ENCODE measurements at regions not wholly inside any gene's neighbourhood (a gene's known extent, or its start where the extent isn't known, plus 50 kb on each side); places are given as distances from the start of the nearest gene placed in this dataset.
"Not testable (repeated sequence)": the region's sequence is repeated elsewhere in the genome, so short reads cannot be mapped to it uniquely, and the experiment has no call there.

DNA sequence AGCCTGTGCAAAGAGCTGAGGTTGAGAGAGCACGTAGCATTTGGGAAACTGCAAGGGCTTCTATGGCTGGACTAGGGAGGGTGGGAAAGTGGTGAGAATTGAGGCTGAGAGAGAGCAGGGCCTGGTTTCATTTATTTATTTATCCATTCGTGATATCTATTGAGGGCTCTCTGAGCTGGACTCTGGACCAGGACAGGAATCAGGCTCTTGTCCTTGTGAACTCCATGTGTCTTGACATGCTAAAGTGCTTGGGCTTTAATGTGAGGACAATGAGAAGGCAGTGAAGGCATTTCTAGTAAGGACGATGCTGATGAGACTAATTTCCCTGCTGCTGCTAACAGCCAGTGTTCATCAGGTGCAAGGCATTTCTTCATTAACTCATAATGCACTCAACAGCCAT, 95.9 kb upstream of the KLF4 start:
- DNase-seq = no peak

DNA sequence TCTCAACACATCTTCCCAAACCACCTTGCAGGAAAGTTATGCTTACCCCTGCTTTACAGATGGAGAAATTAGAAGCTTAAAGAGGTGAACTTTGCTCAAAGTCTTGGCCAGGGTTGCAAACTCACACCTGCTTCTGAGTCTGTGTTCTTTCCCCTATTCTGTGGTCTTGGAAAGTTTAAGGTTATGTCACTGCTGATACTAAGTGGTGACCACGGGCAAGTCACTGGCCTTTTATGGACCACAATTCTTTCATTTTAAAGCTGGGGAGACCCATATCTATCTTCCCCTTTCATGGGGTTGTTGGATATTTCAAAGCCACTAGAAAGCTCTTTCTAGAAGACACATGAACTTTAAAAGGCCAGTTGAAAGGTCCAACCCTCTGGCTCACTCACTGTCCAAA, 95.4 kb upstream of the KLF4 start:
- no peak for DNase-seq

DNA sequence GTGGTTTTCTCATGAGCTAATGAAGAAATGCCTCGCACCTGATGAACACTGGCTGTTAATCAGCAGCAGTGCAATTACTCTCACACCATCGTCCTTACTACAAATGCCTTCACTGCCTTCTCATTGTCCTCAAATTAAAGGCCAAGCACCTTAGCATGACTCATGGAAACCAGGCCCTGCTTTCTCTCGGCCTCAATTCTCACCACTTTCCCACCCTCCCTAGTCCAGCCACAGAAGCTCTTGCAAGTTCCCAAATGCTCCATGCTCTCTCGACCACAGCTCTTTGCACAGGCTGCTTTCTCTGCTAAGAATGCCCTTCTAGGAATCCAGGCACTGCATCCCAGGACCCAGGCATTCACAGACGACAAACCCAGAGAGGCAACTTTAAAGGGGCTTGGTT, 94.6 kb upstream of the KLF4 start:
- no peak for DNase-seq

DNA sequence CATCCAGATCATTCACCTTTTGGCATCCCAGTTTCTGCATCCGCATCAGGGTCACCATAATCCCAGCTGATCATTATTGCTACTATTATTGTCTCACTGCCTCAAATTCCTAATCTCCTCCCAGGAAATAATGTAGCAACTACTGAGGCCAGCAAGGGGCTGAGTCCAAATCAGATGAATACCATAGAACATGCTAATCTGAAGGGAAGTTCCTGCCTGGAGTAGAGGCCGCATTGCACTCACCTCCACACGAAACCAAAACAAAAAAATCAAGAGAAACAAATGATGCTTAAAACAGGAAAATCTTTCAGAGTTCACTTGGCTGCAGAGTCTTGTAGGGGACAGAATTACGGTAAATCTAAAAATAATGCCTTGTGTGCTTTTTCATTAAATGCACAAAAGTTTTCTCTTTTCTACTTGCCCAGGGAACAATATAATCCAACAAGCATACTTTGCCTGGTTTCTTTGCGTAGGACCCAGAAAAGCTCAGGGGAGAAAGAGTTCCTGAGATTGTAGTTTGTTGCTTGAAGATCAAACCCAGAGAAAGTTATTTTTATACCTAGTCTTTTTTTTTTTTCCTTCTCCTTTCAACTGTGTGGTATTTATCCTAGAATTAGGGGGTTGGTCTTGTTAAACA, 87.7 kb upstream of the KLF4 start:
- DNase-seq = no peak

DNA sequence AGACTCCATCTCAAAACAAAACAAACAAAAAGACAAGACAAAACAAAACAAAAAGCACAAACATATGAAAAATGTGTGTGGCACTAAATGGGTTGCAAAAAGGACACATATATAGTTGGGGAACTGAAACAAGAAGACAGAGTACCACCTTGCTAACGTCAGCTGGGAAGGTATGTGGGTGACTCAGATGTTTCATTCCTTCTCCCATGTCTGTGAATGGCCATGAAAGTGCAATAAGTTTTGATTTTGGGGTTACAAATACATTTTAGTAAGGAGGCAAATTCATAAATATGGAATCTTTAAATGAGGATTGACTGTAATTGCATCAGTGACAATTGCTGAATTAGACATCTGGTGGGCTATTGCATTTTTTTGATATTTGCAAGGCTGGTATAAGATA, 81.6 kb upstream of the KLF4 start:
- DNase-seq = no peak

DNA sequence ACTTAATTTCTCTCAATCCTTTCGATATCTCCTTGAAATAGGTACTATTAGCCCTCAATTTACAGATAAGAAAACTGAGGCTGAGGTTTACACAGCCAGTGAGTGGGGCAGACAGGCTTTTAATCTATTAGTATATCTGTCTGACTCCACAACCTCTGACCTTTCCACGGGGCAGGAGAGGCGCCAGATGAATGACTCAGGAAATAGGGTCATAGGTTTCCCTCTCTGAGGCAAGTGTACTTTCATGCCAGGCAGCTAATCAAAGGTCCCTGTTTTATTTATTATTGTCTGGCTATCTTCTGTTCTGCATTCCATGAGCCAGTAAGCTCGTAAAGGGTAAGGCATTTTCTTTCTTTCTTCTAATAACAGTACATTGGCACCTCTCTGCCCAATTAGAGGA, 79.6 kb upstream of the KLF4 start:
- no peak for DNase-seq

DNA sequence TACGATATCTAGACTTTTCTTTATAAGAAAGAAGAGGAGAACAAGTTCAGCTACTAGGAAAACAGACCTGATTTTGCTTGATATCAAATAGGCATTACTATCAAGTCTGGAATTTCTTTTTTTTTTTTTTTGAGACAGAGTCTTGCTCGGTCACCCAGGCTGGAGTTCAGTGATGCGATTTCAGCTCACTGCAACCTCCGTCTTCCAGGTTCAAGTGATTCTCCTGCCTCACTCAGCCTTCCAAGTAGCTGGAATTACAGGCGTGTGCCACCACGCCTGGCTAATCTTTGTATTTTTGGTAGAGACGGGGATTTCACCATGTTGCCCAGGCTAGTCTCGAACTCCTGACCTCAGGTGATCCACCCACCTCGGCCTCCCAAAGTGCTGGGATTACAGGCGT, 78.8 kb upstream of the KLF4 start:
- DNase-seq = not testable (repeated sequence)

DNA sequence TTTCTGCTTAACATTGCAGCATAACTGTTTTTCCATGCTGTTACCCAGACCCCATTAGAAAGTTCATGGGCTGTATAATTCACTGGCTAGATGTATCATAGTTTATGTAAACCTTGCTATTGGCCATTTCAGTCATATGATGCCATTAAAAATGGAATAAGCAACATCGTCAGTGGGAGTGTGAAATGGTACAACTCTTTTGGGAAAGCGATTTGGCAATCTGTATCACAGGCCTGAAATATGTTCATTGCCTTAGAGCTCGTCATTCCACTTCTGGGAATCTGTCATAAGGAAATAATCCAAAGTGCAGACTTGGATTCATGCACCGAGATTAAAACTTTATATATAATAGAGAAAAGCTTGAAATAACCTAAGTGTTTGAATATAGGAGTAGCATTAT, 77.9 kb upstream of the KLF4 start:
- DNase-seq = no peak

DNA sequence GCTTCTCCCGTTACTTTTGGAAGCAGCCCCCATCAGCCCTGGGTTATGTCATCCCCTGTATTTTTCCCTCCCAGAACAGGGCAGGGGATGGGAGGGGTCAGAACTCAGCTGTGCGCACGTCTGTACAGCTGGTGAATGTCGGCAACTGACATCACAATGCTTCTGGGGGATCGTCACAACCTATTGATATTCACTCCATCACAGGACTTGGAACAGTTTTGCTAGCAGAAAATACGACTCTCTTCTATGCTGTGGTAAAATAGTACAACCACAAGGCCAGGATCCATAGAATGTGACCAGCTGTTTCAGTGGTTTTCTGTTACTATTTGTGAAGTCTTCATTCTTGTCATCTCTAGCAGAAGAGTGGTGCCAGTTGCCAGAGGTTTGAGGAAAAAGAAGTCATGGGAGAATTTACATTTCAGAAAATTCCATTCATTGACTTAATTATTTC, 77.1 kb upstream of the KLF4 start:
- DNase-seq = no peak

DNA sequence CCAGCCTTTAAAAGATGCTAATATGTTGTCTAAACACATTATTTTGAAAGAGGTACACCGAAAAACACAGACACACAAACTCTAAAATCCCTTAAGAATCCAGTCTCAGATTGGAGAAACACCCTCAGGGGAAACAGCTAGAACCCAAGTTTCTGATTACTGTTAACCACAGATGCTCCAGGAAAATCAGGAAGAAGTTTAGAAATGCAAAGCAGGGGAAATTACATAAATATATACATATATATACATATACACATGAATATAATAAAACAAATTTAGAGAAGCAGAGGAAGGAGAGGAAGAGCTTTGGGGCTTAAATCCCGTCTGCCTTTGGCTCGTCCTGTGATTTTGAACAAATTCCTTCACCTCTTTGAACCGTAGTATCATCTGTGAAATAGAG, 73.2 kb upstream of the KLF4 start:
- no peak for DNase-seq

DNA sequence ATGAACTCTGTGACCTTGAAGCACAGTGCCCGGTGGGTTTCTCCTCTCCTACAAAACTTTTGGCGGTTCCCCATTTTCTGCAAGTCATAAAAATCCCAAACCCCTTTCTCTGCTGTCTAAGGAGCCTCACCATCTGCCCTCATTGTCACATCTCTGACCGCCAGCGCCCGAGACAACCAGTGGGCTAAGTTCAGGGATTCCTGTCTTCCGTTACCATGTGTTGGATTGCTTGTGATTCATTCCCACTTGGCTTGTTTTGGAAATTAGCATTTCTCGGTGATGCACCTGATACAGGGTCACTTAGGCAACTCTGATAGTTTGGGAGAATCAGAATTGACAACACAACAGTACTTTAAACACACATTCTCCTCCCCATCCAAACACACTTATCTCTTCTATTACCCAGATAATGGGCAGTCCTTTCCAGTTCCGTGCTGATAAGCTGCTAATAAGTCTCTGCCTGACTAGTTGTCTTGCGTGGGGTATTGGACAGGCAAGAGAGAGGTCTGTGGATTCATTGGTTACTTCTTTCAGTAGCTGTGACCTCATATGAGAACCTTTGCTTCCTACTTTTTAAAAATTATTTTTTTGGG, 70.0 kb upstream of the KLF4 start:
- DNase-seq = no peak

DNA sequence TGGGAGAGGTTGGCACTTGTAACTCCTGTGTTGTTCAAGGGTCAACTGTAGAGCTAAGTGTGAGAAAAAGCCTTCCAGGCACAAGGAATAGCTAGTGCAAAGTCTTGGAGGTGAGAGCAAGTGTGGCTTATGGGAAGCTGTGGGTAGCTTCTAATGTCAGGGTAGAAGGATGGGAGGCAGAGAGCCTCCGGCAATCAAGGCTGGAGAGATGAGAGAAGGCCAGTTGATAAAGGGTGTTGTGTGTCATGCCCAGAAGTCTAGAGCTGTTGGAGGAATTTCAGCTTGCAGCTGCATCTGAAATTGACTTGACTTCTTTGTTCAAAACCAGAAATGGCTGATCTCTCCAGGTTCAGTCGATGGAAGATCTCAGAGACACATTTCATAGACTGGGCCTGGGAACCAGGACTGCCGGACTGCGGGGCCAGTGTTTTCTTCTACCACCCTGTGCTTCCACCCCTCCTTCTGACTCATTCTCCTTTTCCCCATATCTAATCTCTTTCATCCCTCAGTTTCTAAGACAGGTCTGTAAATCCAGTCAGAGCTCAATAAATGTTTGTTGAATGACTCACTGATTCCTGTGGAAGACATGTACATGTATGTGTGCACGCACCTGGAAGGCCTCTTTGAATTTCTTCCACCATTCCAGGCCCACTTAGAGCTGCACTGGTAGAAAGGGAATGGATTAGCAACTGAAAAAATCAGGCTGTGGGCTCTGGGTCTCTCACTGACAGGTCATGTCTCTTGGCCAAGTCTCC, 67.8 kb upstream of the KLF4 start:
- no peak for DNase-seq

DNA sequence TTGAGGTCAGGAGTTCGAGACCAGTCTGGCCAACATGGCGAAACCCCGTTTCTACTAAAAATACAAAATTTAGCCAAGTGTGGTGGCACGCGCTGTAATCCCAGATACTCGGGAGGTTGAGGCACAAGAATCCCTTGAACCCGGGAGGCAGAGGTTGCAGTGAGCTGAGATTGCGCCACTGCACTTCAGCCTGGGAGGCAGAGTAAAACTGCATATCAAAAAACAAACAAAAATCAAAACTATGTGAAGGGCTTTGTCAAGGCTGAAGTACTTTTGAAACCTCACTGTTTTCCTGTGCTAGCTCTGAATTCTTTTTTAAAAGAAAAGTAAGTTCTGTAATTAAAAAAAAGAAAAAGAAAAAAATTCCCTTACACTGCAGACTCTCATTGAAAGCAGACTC, 65.1 kb upstream of the KLF4 start:
- no peak for DNase-seq

DNA sequence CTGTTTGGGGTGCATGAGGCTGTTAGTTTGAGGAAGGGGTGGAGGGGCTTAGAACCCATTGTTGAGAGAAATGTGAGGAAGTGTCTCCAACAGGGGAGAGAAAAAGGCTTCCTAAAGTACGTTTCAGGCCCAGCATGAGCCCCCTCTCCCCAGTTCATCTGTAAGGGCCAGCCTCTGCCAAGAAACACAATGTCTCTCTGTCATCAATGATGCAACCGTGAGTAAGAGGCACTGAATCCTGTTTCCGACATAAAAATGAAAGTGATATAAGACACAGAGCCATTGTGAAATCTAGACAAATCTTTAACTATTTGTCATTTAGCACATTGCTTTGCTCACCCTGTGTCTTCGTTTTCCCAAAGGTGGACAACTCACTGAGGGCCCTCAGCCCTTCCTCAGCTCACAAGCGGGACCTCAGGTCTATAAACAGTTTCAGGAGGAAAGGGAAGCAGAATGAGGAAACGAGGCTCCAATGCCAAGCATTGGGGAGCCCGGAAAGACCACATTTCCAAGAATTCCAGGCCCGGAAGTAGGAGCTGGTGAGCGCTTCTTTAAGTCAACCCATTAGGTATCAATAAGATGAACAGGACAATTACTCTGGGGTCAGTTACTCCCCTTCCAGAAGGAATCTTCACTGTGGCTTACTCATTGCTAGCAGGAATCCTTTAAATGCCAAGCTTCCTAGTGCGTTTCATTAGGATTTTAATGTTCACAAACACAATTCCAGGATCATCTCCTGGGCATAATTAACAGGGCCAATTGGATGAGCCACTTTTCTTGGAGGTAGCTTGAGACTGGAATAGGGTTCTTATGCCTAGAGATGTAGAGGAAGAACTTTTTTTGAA, 59.0 kb upstream of the KLF4 start:
- DNase-seq = no peak

DNA sequence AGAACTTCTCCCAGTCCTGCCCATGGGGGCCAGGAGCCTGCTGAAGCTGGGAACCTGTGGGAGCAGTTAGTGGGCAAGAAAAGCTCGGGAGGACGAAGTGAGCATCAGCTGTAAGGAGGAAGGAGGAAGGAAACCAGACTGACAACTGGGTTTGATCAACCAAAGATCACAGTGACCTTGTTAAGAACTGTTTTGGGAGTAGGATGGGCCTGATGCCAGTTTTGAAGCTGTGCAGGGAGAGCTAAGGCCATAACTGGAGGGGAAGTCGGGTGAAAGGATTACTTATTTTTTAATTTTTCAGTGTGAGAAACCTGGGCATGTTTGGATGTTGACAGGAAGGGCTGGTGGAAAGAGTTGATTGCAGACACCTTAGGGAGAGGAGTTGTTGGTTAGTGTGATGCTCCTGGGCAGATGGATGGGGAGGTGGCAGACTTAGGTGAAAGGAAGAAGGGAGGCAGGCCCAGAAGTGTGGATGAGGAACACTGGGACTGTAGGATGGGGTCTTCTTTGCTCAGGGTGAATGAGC, 58.3 kb upstream of the KLF4 start:
- no peak for DNase-seq

DNA sequence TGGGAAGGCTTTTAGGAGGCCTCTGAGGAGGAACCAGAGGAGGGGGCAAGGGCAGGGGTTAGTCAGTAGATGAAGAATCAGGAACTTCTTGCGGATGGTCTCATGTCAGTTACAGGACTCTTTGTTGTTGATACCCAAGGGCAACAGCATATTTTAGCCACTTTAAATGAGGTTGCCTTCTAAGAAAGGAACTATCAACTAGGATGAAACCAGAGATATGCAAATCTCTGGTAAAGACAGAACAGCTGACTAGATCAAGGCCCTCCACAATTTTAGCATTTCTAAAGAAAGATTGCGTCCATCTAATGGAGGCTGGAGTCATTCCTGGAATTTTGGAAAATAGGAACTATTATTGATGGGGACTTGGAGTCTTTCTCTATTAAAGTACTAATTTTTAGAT, 57.7 kb upstream of the KLF4 start:
- DNase-seq = no peak

DNA sequence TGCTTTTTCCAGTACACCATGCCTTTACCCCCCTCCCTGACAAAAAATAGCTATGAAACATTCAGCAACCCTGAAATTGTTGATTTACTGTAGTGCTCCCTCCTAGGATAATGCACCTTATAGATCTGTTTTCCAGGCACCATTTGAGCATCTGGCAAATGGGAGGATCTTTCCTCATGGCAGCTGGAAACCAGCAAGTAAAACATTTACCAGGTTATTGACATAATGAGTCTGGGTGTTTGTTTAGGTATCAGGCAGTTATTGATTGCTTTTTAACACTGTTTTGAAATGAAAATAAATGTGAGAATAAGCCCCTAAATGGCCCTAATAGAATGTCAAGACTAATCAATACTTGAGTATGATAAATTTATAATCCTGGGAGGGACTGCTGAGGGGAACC, 57.3 kb upstream of the KLF4 start:
- no peak for DNase-seq

DNA sequence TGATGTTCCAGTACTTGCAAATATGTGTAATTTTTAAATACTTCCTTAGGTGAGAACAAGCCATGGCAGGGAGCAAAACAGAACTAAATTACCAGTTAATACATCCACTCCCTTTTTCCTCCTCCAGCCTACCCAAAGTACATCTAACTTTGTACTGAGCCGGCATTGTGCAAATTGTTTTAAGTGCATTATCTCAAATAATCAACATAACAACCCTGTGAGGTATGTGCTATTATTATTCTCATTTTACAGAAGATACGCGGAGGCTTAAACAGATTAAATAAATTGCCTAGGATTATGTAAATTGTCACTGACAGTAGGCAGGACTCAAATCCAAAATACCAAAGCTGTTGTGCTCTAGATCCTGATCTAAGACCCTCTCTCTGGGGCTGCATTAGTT, 55.5 kb upstream of the KLF4 start:
- no peak for DNase-seq

DNA sequence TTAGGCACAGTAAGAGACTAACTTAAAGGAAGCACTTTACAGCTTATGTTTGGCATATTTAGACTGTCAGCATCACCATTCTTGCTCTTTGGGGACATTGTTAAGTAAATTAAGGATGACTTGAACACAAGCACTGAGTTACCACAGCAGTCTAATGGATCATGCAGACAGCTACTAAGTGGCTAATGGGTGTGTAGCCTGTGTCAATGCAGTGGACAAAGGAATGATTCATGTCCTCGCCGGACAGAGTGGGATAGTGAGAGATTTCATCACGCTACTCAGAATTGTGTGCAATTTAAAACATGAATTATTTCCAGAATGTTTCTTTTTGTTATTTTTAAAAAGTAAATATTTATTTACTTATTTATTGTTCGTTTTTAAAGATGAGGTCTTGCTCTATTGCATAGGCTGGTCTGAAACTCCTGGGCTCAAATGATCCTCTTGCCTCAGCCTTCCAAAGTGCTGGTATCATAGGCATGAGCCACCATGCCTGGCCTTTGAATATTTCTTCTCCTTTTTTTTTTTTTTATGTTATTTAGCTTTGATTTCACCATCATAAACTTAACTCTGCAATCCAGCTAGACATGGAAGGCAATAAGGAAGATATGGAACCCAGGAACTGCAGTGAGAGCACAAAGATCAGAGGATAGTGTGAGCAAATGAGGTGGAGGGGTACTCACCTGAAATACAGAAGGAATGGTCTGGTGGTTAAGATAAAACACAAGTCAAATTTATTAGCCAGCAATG, 53.0 kb upstream of the KLF4 start:
- no peak for DNase-seq

DNA sequence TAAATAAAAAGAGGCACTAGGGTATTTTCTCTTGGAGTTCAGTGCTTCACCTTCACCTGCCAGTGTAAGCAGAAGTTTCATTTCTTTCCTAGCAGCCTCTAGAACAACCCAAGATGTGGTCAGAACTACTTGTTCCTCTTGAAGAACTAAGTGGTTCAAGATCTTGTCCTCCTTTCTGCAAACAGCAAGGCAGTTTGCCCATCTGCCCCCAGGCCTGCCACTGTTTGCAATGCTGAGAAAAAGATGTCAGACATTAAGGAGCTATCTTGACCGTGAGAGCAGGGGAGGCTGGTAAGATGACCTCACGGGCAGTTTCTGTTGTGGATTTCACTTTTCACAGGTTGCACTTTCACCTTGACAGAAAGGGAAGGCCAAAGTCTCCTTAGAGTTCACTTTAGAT, 52.0 kb upstream of the KLF4 start:
- no peak for DNase-seq

DNA sequence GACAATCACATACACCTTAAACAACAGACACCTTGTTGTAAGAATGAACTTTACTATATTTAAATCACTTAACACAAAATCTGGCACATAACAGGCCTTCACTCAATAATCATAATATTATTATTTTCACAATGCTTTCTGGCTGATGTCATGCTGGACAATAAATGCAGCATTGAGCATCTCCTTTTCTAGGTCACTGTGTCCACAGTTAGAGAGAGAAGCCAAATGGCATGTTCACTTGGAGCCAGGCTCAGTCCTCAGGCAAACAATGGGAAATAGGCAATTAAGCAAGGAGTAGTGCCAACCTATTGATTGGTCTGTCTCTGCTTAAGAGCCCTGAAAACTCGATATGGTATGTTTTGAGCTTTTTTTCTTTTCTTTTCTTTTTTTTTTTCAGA, 50.6 kb upstream of the KLF4 start:
- peak; percentile 4 for DNase-seq

DNA sequence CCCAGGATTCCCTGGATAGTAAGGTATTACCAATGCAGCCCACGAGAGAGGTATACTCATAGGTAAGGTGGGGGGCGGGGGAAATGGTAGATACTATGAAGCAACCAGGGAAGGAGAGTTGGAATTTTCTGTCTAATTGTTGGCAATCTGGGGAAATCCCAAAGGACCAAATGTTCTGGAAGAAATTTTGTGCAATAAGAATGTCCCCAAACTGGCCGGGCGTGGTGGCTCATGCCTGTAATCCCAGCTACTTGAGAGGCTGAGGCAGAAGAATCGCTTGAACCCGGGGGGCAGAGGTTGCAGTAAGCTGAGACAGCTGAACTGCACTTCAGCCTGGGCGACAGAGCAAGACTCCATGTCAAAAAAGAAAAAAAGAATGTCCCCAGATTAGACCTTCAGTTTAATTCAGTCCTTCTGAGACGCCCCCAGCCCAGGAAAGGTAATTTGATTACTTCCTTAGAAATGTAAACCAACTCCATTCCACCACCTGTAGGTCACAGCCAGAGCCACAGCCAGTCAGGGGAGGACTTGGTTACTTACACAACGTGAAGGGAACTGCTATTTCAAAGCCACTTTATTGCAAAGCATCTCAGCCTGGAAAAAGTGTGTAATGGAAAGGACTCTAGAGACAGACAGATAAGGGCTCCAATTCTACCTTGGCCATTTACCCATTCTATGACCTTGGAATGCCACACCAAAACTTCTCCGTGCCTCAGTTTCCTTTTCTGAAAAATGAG, 50.0 kb upstream of the KLF4 start:
- DNase-seq = no peak

Data from NCI-H748 treated with DMSO at 0.1 percent for 48 hours (cell line).